AG04449 (cell line): ENCODE measurements at regions not wholly inside any gene's neighbourhood (a gene's known extent, or its start where the extent isn't known, plus 50 kb on each side); places are given as distances from the start of the nearest gene placed in this dataset.
"Not testable (repeated sequence)": the region's sequence is repeated elsewhere in the genome, so short reads cannot be mapped to it uniquely, and the experiment has no call there.

Experiments used
- CTCF ChIA-PET: fragments of 350-600 bp; formaldehyde crosslinking; extraction: SDS; loops from one replicate; lab custom pipeline; 2021; ENCODE audit warnings: antibody characterized with exemption; lab: Yijun Ruan, JAX
- POLR2A ChIA-PET: fragments of 400-600, 350-600 bp; formaldehyde crosslinking; extraction: SDS; loops from one replicate; lab custom pipeline; 2020; ENCODE audit warnings: antibody characterized with exemption, inconsistent platforms; lab: Yijun Ruan, JAX
- DNase-seq: peaks from one replicate; pipeline ENCODE4 v3.0.0-alpha.2; 2010; ENCODE audit warnings: low read depth, low spot score
- H3K4me3 ChIP-seq: 2 replicates; pipeline ENCODE4 v1.5.1; 2011; ENCODE audit warnings: low read depth, mild to moderate bottlenecking, control low read depth, low read length
- TF ChIP-seq, protein P1 (sequence below): IDR thresholded peaks from one replicate; pipeline ENCODE4 v1.5.1; 2011; ENCODE audit warnings: mild to moderate bottlenecking, moderate library complexity, low read length, control low read depth, inconsistent platforms; ENCODE audit not compliant: insufficient read depth; ENCODE audit errors: missing control alignments

- POLR2A ChIA-PET: no interaction called here
- H3K4me3 ChIP-seq: no peak overlapping the region
- CTCF ChIA-PET: interaction anchor here (0.6 to 1.4 kb wide), 2 partner anchors 8 to 237 kb away, joined by 3 to 4 read pairs; no protein-coding TSS in a partner anchor
- no peak for DNase-seq
- TF ChIP-seq, protein P1, sequence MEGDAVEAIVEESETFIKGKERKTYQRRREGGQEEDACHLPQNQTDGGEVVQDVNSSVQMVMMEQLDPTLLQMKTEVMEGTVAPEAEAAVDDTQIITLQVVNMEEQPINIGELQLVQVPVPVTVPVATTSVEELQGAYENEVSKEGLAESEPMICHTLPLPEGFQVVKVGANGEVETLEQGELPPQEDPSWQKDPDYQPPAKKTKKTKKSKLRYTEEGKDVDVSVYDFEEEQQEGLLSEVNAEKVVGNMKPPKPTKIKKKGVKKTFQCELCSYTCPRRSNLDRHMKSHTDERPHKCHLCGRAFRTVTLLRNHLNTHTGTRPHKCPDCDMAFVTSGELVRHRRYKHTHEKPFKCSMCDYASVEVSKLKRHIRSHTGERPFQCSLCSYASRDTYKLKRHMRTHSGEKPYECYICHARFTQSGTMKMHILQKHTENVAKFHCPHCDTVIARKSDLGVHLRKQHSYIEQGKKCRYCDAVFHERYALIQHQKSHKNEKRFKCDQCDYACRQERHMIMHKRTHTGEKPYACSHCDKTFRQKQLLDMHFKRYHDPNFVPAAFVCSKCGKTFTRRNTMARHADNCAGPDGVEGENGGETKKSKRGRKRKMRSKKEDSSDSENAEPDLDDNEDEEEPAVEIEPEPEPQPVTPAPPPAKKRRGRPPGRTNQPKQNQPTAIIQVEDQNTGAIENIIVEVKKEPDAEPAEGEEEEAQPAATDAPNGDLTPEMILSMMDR: no peak
Observed at GRCh38 chr2:234372506-234372905, 124.4 kb downstream of the ARL4C start.

DNA sequence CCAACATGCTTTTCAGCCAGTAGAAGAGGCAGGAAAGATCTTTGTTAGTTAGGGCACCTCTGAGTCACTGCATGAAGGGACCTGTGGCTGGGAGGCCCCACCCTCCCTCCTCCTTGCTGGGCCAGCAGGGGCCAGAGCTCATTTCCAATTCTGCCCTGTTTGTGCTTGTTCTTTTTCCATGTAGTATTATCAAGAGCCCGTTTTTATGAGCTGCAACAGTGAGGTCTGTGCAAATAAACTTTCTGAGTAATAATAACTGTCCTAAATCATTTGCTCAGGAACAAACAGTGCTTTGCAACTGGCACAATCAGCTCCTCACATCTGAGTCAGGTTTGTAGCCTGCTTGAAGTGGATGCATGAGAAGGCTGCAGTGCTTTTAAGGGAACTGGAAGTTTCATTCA is 128.0 kb downstream of the ARL4C start:
- ChIA-PET CTCF (interaction anchor here (0.8 to 1.5 kb wide), 4 partner anchors 7 to 127 kb away, joined by 3 to 4 read pairs (median 3); no protein-coding TSS in a partner anchor), POLR2A (interaction anchor here (1.2 kb wide), 1 partner anchor 9 kb away, joined by 4 read pairs; no protein-coding TSS in a partner anchor)
- H3K4me3 ChIP-seq: no peak overlapping the region
- TF ChIP-seq, protein P1: no peak
- no peak for DNase-seq

GRCh38 chr2:234366891-234367290 is 130.0 kb downstream of the ARL4C start:
- TF ChIP-seq, protein P1: no peak
- DNase-seq: no peak
- POLR2A ChIA-PET: no interaction called here
- CTCF ChIA-PET: no interaction called here
- no peak overlapping the region for H3K4me3 ChIP-seq

DNA sequence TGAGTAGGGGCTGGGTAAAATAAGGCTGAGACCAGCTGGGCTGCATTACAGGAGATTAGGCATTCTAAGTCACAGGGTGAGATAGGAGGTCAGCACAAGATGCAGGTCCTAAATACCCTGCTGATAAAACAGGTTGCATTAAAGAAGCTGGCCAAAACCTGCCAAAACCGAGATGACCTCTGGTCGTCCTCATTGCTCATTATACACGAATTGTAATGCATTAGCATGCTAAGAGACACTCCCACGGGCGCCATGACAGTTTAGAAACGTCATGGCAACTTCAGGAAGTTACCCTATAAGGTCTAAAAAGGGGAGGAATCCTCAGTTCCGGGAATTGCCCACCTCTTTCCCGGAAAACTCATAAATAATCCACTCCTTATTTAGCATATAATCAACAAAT is 132.2 kb downstream of the ARL4C start:
- no peak for DNase-seq

GRCh38 chr2:234363647-234364294 is 133.1 kb downstream of the ARL4C start:
- CTCF ChIA-PET: interaction anchor here (1.2 to 1.8 kb wide), 3 partner anchors 9 to 388 kb away, joined by 3 to 4 read pairs (median 3); no protein-coding TSS in a partner anchor
- POLR2A ChIA-PET: interaction anchor here (1.1 kb wide), 1 partner anchor 14 kb away, joined by 6 read pairs; no protein-coding TSS in a partner anchor
- TF ChIP-seq, protein P1: no peak
- H3K4me3 ChIP-seq: no peak overlapping the region
- DNase-seq: no peak

More for the DNA sequence above, 132.2 kb downstream of the ARL4C start:
- H3K4me3 ChIP-seq: no peak overlapping the region
- ChIA-PET POLR2A (no interaction called here), CTCF (interaction anchor here (1.2 kb wide), 1 partner anchor 8 kb away, joined by 3 read pairs; no protein-coding TSS in a partner anchor)
- TF ChIP-seq, protein P1: no peak

DNA sequence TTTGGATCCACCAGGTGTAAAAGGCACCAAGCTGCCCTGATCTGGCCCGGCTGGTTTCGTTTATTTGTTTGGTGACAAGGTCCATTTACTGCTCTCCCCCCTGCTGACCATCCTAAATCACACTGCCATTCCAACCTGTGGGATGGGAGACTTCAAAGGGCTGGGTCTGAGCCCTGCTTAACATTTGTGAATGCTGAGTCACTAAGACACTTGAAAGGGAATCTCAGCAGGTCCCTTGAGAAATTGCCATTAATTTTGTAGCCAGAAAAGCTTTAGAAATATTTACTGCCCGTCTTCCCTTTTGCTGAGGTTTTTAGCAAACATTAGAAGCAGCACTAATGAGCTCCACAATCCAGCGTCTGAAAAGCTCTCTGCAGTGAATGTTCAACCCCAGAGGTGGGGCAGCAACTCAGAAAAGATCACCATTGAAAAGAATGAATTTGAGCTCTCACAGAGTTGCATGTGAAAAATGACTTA is 133.8 kb downstream of the ARL4C start:
- POLR2A ChIA-PET: interaction anchor here (1.1 kb wide), 1 partner anchor 15 kb away, joined by 6 read pairs; no protein-coding TSS in a partner anchor
- no peak for DNase-seq
- CTCF ChIA-PET: interaction anchor here (1.6 to 1.8 kb wide), 2 partner anchors 11 to 387 kb away, joined by 3 to 4 read pairs; no protein-coding TSS in a partner anchor

GRCh38 chr2:234360313-234360975 is 136.4 kb downstream of the ARL4C start:
- DNase-seq, POLR2A ChIA-PET: not testable (repeated sequence)
- CTCF ChIA-PET: interaction anchor here (0.6 to 1.7 kb wide), 3 partner anchors 17 to 225 kb away, joined by 3 to 4 read pairs (median 4); no protein-coding TSS in a partner anchor

More for the DNA sequence above, 133.8 kb downstream of the ARL4C start:
- TF ChIP-seq, protein P1: no peak
- H3K4me3 ChIP-seq: no peak overlapping the region

More at GRCh38 chr2:234360313-234360975, 136.4 kb downstream of the ARL4C start:
- H3K4me3 ChIP-seq: not testable (repeated sequence)
